Fibroblast of lung (primary cell): ENCODE measurements at regions not wholly inside any gene's neighbourhood (a gene's known extent, or its start where the extent isn't known, plus 50 kb on each side); places are given as distances from the start of the nearest gene placed in this dataset.

ENCODE experiments used
- DNase-seq, 2 donors: peaks; one replicate each; pipeline versions ENCODE4 v3.0.0 to v3.0.0-alpha.2; 2010; ENCODE audit warnings: low read depth in 2 of 2
- H2AFZ ChIP-seq: 2 replicates; pipeline ENCODE4 v1.5.1; 2012; ENCODE audit warnings: low read length, control low read depth, inconsistent platforms
- H3K27ac ChIP-seq: 2 replicates; pipeline ENCODE4 v1.5.1; 2011; ENCODE audit warnings: low read length, control low read depth; ENCODE audit not compliant: insufficient read depth
- H3K27me3 ChIP-seq: 2 replicates; pipeline ENCODE4 v1.5.1; 2011; ENCODE audit warnings: mild to moderate bottlenecking, low read length; ENCODE audit not compliant: control insufficient read depth, insufficient read depth
- H3K36me3 ChIP-seq: 2 replicates; pipeline ENCODE4 v1.5.1; 2011; ENCODE audit warnings: low read length; ENCODE audit not compliant: control insufficient read depth, insufficient read depth
- H3K4me1 ChIP-seq: 2 replicates; pipeline ENCODE4 v1.5.1; 2011; ENCODE audit warnings: low read length; ENCODE audit not compliant: control insufficient read depth, insufficient read depth; ENCODE audit errors: extremely low read depth
- H3K4me2 ChIP-seq: 2 replicates; pipeline ENCODE4 v1.5.1; 2011; ENCODE audit warnings: low read length, control low read depth; ENCODE audit not compliant: insufficient read depth; ENCODE audit errors: extremely low read depth
- H3K4me3 ChIP-seq, 4 experiments: fragments of 200-600 bp in 1 of 4; sonication (generic) in 1 of 4; replicated peaks in 1 of 4; 2 replicates each; pipeline ENCODE4 v1.5.1; 2011 to 2016; ENCODE audit warnings: low read length in 4 of 4, low read depth in 3 of 4, mild to moderate bottlenecking in 3 of 4, control low read depth in 2 of 4, inconsistent platforms in 1 of 4, mixed read lengths in 1 of 4; ENCODE audit not compliant: insufficient read depth in 1 of 4; ENCODE audit errors: control extremely low read depth in 1 of 4
- H3K79me2 ChIP-seq: 2 replicates; pipeline ENCODE4 v1.5.1; 2012; ENCODE audit warnings: mild to moderate bottlenecking, low read length, inconsistent platforms; ENCODE audit not compliant: control insufficient read depth, insufficient read depth
- H3K9ac ChIP-seq: 2 replicates; pipeline ENCODE4 v1.5.1; 2011; ENCODE audit warnings: mild to moderate bottlenecking, low read length, control low read depth; ENCODE audit not compliant: insufficient read depth
- H3K9me3 ChIP-seq: 2 replicates; pipeline ENCODE4 v1.5.1; 2012; ENCODE audit warnings: low read depth, low read length; ENCODE audit not compliant: control insufficient read depth, insufficient read depth
- H4K20me1 ChIP-seq: 2 replicates; pipeline ENCODE4 v1.5.1; 2011; ENCODE audit warnings: low read length; ENCODE audit not compliant: control insufficient read depth, insufficient read depth; ENCODE audit errors: extremely low read depth
- EZH2 ChIP-seq: IDR thresholded peaks from 2 replicates; pipeline ENCODE4 v1.5.1; 2012; ENCODE audit warnings: low read length, control low read depth, mild to moderate bottlenecking; ENCODE audit errors: missing control alignments
- TF ChIP-seq, protein P1 (sequence below), 2 donors: IDR thresholded peaks in 1 of 2; conservative IDR thresholded peaks in 1 of 2; 1 replicate in 1 of 2; 2 replicates in 1 of 2; pipeline ENCODE4 v1.5.1; 2011 to 2012; ENCODE audit warnings: low read length in 2 of 2, control low read depth in 1 of 2, inconsistent platforms in 1 of 2, low read depth in 1 of 2, mild to moderate bottlenecking in 1 of 2

DNA sequence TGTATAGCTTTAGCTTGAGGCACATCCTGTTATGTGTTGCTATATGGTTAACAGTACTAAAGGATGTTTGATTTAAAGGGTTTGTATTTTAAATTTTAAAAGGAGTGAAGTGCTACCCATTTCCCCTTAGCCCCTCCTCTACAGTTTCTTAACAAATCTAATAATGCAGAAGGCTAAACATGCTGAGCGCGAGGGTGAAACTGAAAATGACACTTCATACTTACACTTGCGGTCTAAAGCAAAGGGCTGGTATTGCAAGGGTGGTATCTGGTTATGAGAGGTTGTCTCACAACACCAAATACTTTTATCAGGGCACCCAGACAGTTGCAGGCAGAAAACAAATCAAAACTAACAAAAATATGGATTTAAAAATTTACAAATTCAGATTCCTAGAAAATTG is 172.3 kb downstream of the SIPA1L2 start:
- H2AFZ ChIP-seq, result no peak overlapping the region
- H3K79me2 ChIP-seq, result no peaks in the 10 kb centered on the region
- H3K4me2 ChIP-seq, result no peak overlapping the region

DNA sequence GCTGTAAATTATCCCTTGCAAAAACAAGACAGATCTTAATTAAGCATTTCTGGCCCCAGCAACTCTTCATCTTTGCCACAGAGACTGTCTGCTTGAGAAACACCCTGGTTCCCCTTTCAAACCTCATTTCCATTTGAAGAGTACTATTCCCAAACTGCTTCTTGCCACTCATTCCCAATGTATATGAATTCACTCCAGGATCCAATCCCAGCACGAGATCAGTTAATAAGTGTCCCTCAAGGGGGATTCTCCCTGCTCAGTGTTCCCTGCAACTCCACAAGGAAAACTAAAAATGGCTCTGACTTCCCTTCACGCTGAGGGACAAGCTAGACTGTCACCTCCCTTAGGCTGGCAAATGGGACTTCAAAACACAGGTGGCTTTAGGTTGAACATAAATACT is 173.2 kb downstream of the SIPA1L2 start:
- DNase-seq, result no peak
- H3K27ac ChIP-seq, result no peak overlapping the region
- no peak overlapping the region for H3K9ac ChIP-seq
- H3K4me3 ChIP-seq, result no peak overlapping the region
- no peaks in the 10 kb centered on the region for H3K36me3 ChIP-seq
- H3K27me3 ChIP-seq, result no peaks in the 10 kb centered on the region
- TF ChIP-seq EZH2, result no peak
- TF ChIP-seq, protein P1, sequence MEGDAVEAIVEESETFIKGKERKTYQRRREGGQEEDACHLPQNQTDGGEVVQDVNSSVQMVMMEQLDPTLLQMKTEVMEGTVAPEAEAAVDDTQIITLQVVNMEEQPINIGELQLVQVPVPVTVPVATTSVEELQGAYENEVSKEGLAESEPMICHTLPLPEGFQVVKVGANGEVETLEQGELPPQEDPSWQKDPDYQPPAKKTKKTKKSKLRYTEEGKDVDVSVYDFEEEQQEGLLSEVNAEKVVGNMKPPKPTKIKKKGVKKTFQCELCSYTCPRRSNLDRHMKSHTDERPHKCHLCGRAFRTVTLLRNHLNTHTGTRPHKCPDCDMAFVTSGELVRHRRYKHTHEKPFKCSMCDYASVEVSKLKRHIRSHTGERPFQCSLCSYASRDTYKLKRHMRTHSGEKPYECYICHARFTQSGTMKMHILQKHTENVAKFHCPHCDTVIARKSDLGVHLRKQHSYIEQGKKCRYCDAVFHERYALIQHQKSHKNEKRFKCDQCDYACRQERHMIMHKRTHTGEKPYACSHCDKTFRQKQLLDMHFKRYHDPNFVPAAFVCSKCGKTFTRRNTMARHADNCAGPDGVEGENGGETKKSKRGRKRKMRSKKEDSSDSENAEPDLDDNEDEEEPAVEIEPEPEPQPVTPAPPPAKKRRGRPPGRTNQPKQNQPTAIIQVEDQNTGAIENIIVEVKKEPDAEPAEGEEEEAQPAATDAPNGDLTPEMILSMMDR (conservative IDR thresholded peaks at IDR 0.05 in 1 of 2, IDR thresholded peaks at IDR 0.05 in 1 of 2; ENCODE audit: low read depth in 1 of 2, low read length in 2 of 2), result no peak
- no peaks in the 10 kb centered on the region for H3K79me2 ChIP-seq
- no peak overlapping the region for H3K4me2 ChIP-seq
- H3K4me1 ChIP-seq, result no peaks in the 10 kb centered on the region
- H3K9me3 ChIP-seq, result no peaks in the 10 kb centered on the region
- no peaks in the 10 kb centered on the region for H4K20me1 ChIP-seq
- no peak overlapping the region for H2AFZ ChIP-seq

More for the DNA sequence above, 172.3 kb downstream of the SIPA1L2 start:
- H3K36me3 ChIP-seq, result no peaks in the 10 kb centered on the region
- no peaks in the 10 kb centered on the region for H4K20me1 ChIP-seq
- H3K4me3 ChIP-seq, result no peak overlapping the region
- TF ChIP-seq, protein P1 (conservative IDR thresholded peaks at IDR 0.05 in 1 of 2, IDR thresholded peaks at IDR 0.05 in 1 of 2; ENCODE audit: low read depth in 1 of 2, low read length in 2 of 2), result no peak
- no peak for TF ChIP-seq EZH2
- DNase-seq, result no peak
- H3K27me3 ChIP-seq, result no peaks in the 10 kb centered on the region
- H3K27ac ChIP-seq, result no peak overlapping the region
- no peak overlapping the region for H3K9ac ChIP-seq
- no peaks in the 10 kb centered on the region for H3K4me1 ChIP-seq
- no peaks in the 10 kb centered on the region for H3K9me3 ChIP-seq

DNA sequence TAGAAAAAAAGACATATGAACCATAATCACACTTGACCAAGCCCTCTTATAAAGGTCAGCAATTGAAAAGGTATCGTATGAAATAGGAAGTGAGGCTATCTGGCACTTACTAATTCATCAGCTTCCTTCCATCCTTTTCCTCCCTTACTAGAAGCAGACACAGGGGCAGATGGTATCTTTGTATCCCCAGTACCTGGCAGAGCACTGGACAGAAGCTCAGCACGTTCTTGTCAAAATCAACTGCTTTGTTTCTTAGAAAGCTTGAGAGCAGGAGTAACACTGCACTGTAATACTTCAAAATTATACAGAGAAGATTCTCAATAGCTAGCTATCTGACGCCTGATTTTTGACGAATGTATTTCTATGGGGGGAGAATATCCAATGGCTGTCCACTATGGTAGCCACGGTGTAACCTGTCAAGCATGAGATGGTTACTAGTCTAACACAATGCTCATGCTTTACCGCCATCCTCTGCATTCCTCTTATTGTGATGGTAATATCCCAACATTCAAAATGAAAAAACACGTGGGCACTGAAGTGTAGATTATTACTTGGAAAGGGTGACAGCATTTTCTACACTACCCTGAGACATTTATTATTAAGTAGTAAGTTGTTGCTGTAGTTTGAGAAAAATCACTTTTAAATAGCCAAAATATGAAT is 175.6 kb downstream of the SIPA1L2 start:
- H3K4me2 ChIP-seq, result no peak overlapping the region
- no peak overlapping the region for H2AFZ ChIP-seq
- no peaks in the 10 kb centered on the region for H3K79me2 ChIP-seq
- H3K9ac ChIP-seq, result no peak overlapping the region
- no peaks in the 10 kb centered on the region for H3K36me3 ChIP-seq
- no peaks in the 10 kb centered on the region for H3K4me1 ChIP-seq
- no peaks in the 10 kb centered on the region for H3K27me3 ChIP-seq
- no peaks in the 10 kb centered on the region for H3K9me3 ChIP-seq
- no peak for DNase-seq
- TF ChIP-seq, protein P1 (conservative IDR thresholded peaks at IDR 0.05 in 1 of 2, IDR thresholded peaks at IDR 0.05 in 1 of 2; ENCODE audit: low read depth in 1 of 2, low read length in 2 of 2), result no peak
- no peak for TF ChIP-seq EZH2
- H3K27ac ChIP-seq, result no peak overlapping the region
- H3K4me3 ChIP-seq, result no peak overlapping the region
- no peaks in the 10 kb centered on the region for H4K20me1 ChIP-seq
